Esophagus mucosa (tissue), 1 donor: ENCODE measurements at regions not wholly inside any gene's neighbourhood (a gene's known extent, or its start where the extent isn't known, plus 50 kb on each side); places are given as distances from the start of the nearest gene placed in this dataset.
A peak's percentile ranks its signal among the peaks of the same experiment; 100 is the strongest.
"Not testable (repeated sequence)": the region's sequence is repeated elsewhere in the genome, so short reads cannot be mapped to it uniquely, and the experiment has no call there.

ENCODE experiments used
- ATAC-seq: fragments of 200-7000 bp; cut with Tn5 transposase; one replicate; pipeline ENCODE4 v1.9.1; 2020
- donor health status: DM: yes; HTN: yes; CAD: no.

- ATAC-seq: no peak
Measured at GRCh38 chr5:124614836-124615385, 131.5 kb downstream of the ZNF608 start.

- no peak for ATAC-seq
Measured at GRCh38 chr5:124614105-124614504, 132.3 kb downstream of the ZNF608 start.

GRCh38 chr5:124613273-124613953 lies 133.0 kb downstream of the ZNF608 start:
- no peak for ATAC-seq

- ATAC-seq: no peak
Measured at GRCh38 chr5:124612023-124612422, 134.4 kb downstream of the ZNF608 start.

GRCh38 chr5:124611262-124611661 lies 135.2 kb downstream of the ZNF608 start:
- not testable (repeated sequence) for ATAC-seq

- not testable (repeated sequence) for ATAC-seq
Measured at GRCh38 chr5:124609685-124610084, 136.8 kb downstream of the ZNF608 start.

GRCh38 chr5:124606543-124606942 lies 139.9 kb downstream of the ZNF608 start:
- ATAC-seq: no peak

GRCh38 chr5:124606093-124606492 lies 140.3 kb downstream of the ZNF608 start:
- no peak for ATAC-seq

GRCh38 chr5:124605541-124605940 lies 140.9 kb downstream of the ZNF608 start:
- ATAC-seq: peak; percentile 86

GRCh38 chr5:124604419-124604818 lies 142.0 kb downstream of the ZNF608 start:
- ATAC-seq: no peak

GRCh38 chr5:124602925-124603650 lies 143.4 kb downstream of the ZNF608 start:
- no peak for ATAC-seq

GRCh38 chr5:124599028-124599973 lies 147.1 kb downstream of the ZNF608 start:
- ATAC-seq: peak; percentile 33

GRCh38 chr5:124596595-124597421 lies 149.6 kb downstream of the ZNF608 start:
- peak; percentile 86 for ATAC-seq

GRCh38 chr5:124593952-124594351 lies 152.5 kb downstream of the ZNF608 start:
- no peak for ATAC-seq

- no peak for ATAC-seq
Measured at GRCh38 chr5:124592891-124593290, 153.5 kb downstream of the ZNF608 start.

GRCh38 chr5:124591583-124591982 lies 154.9 kb downstream of the ZNF608 start:
- no peak for ATAC-seq

- no peak for ATAC-seq
Measured at GRCh38 chr5:124590686-124591085, 155.8 kb downstream of the ZNF608 start.

- no peak for ATAC-seq
Measured at GRCh38 chr5:124587280-124587679, 159.2 kb downstream of the ZNF608 start.

GRCh38 chr5:124584991-124585715 lies 161.3 kb downstream of the ZNF608 start:
- ATAC-seq: no peak

GRCh38 chr5:124583469-124584350 lies 162.7 kb downstream of the ZNF608 start:
- ATAC-seq: peak; percentile 99
